ENCODE measurements at regions not wholly inside any gene's neighbourhood (a gene's known extent, or its start where the extent isn't known, plus 50 kb on each side); places are given as distances from the start of the nearest gene placed in this dataset.

DNA sequence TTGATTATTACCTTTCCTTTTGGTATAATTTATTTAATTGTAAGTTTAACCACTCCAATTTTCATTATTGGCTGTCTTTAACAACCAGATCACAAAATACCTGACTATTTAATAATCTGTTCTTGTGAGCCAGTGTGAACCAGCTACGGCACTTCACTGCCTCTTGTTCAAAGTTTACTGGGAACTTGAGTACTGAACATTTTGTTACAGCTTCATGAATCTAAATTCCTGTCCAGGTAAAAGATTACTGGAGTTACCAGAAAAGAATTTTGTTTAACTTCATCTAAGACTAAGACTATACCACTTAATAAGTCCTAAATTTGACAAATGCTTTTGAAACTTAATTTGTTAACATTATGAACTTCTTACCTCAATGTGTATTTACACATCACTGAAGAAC is 178.3 kb downstream of the FBXO8 start:
- TF ChIP-seq, protein P1, sequence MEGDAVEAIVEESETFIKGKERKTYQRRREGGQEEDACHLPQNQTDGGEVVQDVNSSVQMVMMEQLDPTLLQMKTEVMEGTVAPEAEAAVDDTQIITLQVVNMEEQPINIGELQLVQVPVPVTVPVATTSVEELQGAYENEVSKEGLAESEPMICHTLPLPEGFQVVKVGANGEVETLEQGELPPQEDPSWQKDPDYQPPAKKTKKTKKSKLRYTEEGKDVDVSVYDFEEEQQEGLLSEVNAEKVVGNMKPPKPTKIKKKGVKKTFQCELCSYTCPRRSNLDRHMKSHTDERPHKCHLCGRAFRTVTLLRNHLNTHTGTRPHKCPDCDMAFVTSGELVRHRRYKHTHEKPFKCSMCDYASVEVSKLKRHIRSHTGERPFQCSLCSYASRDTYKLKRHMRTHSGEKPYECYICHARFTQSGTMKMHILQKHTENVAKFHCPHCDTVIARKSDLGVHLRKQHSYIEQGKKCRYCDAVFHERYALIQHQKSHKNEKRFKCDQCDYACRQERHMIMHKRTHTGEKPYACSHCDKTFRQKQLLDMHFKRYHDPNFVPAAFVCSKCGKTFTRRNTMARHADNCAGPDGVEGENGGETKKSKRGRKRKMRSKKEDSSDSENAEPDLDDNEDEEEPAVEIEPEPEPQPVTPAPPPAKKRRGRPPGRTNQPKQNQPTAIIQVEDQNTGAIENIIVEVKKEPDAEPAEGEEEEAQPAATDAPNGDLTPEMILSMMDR (IDR thresholded peaks at IDR 0.05) = no peak
- TF ChIP-seq POLR2A (IDR thresholded peaks at IDR 0.05) = no peak
